ENCODE measurements at regions not wholly inside any gene's neighbourhood (a gene's known extent, or its start where the extent isn't known, plus 50 kb on each side); places are given as distances from the start of the nearest gene placed in this dataset.
"Not testable (repeated sequence)": the region's sequence is repeated elsewhere in the genome, so short reads cannot be mapped to it uniquely, and the experiment has no call there.

DNA sequence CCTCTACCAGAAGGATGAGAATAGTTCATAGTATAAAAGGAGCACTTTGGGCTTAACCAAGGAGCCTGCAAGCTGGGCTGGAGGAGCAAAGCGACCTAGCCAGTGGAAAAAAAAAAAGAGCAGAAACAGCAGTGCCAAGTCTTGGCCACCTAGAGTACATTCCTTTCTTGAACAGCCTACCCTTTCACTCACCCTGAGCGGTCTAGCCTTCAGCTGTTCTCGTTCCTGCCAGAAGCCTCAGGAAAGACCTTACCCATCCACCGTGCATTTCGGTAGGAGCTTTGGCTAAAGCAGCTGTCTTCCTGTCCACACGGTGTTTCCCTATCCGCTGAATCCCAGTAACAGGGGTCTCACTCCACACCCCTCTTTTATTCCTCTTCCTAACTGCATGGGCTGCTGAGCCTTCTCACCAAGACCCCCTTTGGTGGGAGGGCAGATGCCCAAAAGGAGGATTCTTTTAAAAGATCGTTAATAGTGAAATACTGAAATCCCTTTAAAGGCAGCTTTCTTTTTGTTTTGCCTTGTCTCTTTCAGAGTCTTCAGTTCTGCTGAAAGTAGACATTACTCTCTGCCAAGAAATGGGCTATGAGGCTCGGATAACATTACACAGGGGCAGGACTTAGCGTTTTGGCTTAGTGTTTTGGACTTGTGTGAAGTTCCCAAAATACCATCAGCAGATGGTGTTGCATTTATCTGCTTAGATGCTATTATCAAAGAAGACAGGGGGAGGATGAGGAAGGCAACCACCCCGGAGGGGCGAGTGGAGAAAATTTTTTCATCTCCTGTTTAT lies 88.5 kb upstream of the METAP2 start:
- ATAC-seq, result no peak
- no peak for TF ChIP-seq CSDC2 (CRISPR knock-in tag; IDR thresholded peaks at IDR 0.05)
- TF ChIP-seq, protein P1, sequence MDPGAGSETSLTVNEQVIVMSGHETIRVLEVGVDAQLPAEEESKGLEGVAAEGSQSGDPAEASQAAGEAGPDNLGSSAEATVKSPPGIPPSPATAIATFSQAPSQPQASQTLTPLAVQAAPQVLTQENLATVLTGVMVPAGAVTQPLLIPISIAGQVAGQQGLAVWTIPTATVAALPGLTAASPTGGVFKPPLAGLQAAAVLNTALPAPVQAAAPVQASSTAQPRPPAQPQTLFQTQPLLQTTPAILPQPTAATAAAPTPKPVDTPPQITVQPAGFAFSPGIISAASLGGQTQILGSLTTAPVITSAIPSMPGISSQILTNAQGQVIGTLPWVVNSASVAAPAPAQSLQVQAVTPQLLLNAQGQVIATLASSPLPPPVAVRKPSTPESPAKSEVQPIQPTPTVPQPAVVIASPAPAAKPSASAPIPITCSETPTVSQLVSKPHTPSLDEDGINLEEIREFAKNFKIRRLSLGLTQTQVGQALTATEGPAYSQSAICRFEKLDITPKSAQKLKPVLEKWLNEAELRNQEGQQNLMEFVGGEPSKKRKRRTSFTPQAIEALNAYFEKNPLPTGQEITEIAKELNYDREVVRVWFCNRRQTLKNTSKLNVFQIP (CRISPR knock-in tag; IDR thresholded peaks at IDR 0.05; ENCODE audit: borderline replicate concordance, low read depth), result no peak
- TF ChIP-seq, protein P2, sequence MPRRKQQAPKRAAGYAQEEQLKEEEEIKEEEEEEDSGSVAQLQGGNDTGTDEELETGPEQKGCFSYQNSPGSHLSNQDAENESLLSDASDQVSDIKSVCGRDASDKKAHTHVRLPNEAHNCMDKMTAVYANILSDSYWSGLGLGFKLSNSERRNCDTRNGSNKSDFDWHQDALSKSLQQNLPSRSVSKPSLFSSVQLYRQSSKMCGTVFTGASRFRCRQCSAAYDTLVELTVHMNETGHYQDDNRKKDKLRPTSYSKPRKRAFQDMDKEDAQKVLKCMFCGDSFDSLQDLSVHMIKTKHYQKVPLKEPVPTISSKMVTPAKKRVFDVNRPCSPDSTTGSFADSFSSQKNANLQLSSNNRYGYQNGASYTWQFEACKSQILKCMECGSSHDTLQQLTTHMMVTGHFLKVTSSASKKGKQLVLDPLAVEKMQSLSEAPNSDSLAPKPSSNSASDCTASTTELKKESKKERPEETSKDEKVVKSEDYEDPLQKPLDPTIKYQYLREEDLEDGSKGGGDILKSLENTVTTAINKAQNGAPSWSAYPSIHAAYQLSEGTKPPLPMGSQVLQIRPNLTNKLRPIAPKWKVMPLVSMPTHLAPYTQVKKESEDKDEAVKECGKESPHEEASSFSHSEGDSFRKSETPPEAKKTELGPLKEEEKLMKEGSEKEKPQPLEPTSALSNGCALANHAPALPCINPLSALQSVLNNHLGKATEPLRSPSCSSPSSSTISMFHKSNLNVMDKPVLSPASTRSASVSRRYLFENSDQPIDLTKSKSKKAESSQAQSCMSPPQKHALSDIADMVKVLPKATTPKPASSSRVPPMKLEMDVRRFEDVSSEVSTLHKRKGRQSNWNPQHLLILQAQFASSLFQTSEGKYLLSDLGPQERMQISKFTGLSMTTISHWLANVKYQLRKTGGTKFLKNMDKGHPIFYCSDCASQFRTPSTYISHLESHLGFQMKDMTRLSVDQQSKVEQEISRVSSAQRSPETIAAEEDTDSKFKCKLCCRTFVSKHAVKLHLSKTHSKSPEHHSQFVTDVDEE (CRISPR knock-in tag; IDR thresholded peaks at IDR 0.05), result no peak
- no peak for TF ChIP-seq ESRRG (CRISPR knock-in tag; IDR thresholded peaks at IDR 0.05)
- no peak for TF ChIP-seq GLIS3 (CRISPR knock-in tag; IDR thresholded peaks at IDR 0.05)
- no peak for TF ChIP-seq ZNF565 (CRISPR knock-in tag; conservative IDR thresholded peaks at IDR 0.05; ENCODE audit: low read depth)
- no peak for TF ChIP-seq TCF4 (CRISPR knock-in tag; IDR thresholded peaks at IDR 0.05; ENCODE audit: borderline replicate concordance)
- no peak for TF ChIP-seq ISL1 (CRISPR knock-in tag; IDR thresholded peaks at IDR 0.05)

DNA sequence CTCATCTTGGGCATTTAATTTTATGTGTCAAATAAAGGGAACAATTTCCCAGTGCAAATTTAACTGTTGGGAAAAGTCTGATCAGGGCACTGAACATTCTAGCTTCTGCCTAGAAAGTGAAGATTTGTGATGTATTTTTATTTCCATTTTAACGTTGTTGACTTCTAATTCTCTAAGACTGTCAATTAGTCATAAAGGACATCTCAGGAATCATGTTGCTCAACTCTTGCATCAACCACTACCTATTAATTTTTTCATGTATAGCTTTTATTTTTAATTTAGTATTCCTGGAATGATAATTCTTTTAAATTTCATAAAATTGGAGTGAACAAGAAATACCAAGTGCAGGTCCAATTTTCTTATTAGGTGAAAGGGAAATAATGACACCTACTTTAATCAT lies 87.9 kb upstream of the METAP2 start:
- no peak for ATAC-seq
- TF ChIP-seq, protein P3, sequence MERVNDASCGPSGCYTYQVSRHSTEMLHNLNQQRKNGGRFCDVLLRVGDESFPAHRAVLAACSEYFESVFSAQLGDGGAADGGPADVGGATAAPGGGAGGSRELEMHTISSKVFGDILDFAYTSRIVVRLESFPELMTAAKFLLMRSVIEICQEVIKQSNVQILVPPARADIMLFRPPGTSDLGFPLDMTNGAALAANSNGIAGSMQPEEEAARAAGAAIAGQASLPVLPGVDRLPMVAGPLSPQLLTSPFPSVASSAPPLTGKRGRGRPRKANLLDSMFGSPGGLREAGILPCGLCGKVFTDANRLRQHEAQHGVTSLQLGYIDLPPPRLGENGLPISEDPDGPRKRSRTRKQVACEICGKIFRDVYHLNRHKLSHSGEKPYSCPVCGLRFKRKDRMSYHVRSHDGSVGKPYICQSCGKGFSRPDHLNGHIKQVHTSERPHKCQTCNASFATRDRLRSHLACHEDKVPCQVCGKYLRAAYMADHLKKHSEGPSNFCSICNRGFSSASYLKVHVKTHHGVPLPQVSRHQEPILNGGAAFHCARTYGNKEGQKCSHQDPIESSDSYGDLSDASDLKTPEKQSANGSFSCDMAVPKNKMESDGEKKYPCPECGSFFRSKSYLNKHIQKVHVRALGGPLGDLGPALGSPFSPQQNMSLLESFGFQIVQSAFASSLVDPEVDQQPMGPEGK (CRISPR knock-in tag; IDR thresholded peaks at IDR 0.05; ENCODE audit: borderline replicate concordance), result no peak
- no peak for TF ChIP-seq ARNTL (CRISPR knock-in tag; IDR thresholded peaks at IDR 0.05; ENCODE audit: borderline replicate concordance, low read depth)
- TF ChIP-seq, protein P4, sequence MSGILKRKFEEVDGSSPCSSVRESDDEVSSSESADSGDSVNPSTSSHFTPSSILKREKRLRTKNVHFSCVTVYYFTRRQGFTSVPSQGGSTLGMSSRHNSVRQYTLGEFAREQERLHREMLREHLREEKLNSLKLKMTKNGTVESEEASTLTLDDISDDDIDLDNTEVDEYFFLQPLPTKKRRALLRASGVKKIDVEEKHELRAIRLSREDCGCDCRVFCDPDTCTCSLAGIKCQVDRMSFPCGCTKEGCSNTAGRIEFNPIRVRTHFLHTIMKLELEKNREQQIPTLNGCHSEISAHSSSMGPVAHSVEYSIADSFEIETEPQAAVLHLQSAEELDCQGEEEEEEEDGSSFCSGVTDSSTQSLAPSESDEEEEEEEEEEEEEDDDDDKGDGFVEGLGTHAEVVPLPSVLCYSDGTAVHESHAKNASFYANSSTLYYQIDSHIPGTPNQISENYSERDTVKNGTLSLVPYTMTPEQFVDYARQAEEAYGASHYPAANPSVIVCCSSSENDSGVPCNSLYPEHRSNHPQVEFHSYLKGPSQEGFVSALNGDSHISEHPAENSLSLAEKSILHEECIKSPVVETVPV (CRISPR knock-in tag; IDR thresholded peaks at IDR 0.05), result no peak
- no peak for TF ChIP-seq BACH2 (CRISPR knock-in tag; IDR thresholded peaks at IDR 0.05; ENCODE audit: borderline replicate concordance)
- TF ChIP-seq ZFP3 (CRISPR knock-in tag; IDR thresholded peaks at IDR 0.05), result no peak
- TF ChIP-seq RARB (CRISPR knock-in tag; IDR thresholded peaks at IDR 0.05), result no peak
- no peak for TF ChIP-seq ISL1 (CRISPR knock-in tag; IDR thresholded peaks at IDR 0.05)
- no peak for TF ChIP-seq ZNF8 (CRISPR knock-in tag; IDR thresholded peaks at IDR 0.05)
- TF ChIP-seq OSR1 (CRISPR knock-in tag; IDR thresholded peaks at IDR 0.05), result no peak
- no peak for TF ChIP-seq SNAI2 (CRISPR knock-in tag; IDR thresholded peaks at IDR 0.05)
- no peak for TF ChIP-seq ESRRG (CRISPR knock-in tag; IDR thresholded peaks at IDR 0.05)
- TF ChIP-seq ZNF565 (CRISPR knock-in tag; conservative IDR thresholded peaks at IDR 0.05; ENCODE audit: low read depth), result no peak
- TF ChIP-seq ZC3H10 (CRISPR knock-in tag; IDR thresholded peaks at IDR 0.05), result no peak
- TF ChIP-seq PPARA (CRISPR knock-in tag; IDR thresholded peaks at IDR 0.05; ENCODE audit: borderline replicate concordance), result no peak
- TF ChIP-seq, protein P2 (CRISPR knock-in tag; IDR thresholded peaks at IDR 0.05), result no peak

DNA sequence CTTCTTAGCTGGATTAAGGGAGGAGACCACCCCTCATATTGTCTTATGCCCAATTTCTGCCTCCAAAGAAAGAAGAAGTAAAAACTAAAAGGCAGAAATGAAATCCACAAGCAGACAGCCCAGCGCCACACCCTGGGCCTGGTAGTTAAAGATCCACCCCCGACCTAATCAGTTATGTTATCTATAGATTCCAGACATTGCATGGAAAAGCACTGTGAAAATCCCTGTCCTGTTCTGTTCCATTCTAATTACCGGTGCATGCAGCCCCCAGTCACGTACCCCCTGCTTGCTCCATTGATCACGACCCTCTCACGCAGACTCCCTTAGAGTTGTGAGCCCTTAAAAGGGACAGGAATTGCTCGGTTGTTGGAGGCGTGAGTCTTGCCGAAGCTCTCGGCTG lies 85.7 kb upstream of the METAP2 start:
- ATAC-seq, result not testable (repeated sequence)

Measured in SK-N-SH treated with all-trans-retinoic acid at 6 μM for 48 hours (cell line).